Stomach (tissue), 8 donors: ENCODE measurements at regions not wholly inside any gene's neighbourhood (a gene's known extent, or its start where the extent isn't known, plus 50 kb on each side); places are given as distances from the start of the nearest gene placed in this dataset.

Experiments
- DNase-seq, 2 donors: peaks; one replicate each; pipeline versions ENCODE4 v3.0.0 to v3.0.0-alpha.2; 2013 to 2019
- H3K27ac ChIP-seq, 5 donors: fragments of 200-600 bp in 4 of 5; sonication (generic) in 4 of 5; one replicate each; pipeline ENCODE4 v1.5.1; 2013 to 2019; ENCODE audit warnings: mild to moderate bottlenecking in 1 of 5, moderate library complexity in 1 of 5
- H3K27me3 ChIP-seq, 3 donors: fragments of 200-600 bp; sonication (generic); one replicate each; pipeline ENCODE4 v1.5.1; 2017 to 2019; ENCODE audit warnings: mixed run types in 1 of 3
- H3K36me3 ChIP-seq, 4 donors: fragments of 200-600 bp; sonication (generic); 1 replicate in 3 of 4; 2 replicates in 1 of 4; pipeline ENCODE4 v1.5.1; 2016 to 2019
- H3K4me1 ChIP-seq, 4 donors: fragments of 200-600 bp; sonication (generic); one replicate each; pipeline ENCODE4 v1.5.1; 2016 to 2019
- H3K4me3 ChIP-seq, 4 donors: fragments of 200-600 bp; sonication (generic) in 3 of 4; one replicate each; pipeline ENCODE4 v1.5.1; 2016 to 2019; ENCODE audit warnings: mild to moderate bottlenecking in 1 of 4
- H3K9me3 ChIP-seq, 4 donors: fragments of 200-600 bp; sonication (generic); one replicate each; pipeline ENCODE4 v1.5.1; 2016 to 2019
- EP300 ChIP-seq: sonication (generic); formaldehyde crosslinking; IDR thresholded peaks from one replicate; pipeline ENCODE4 v1.6.1; 2017; ENCODE audit warnings: antibody characterized with exemption
- POLR2A ChIP-seq, 4 donors: fragments of 450-650 bp; IDR thresholded peaks; one replicate each; pipeline ENCODE4 v1.6.1; 2016; ENCODE audit warnings: antibody characterized with exemption in 4 of 4, control low read depth in 2 of 4, mild to moderate bottlenecking in 1 of 4, moderate library complexity in 1 of 4
- POLR2AphosphoS5 ChIP-seq, 3 donors: sonication (generic); formaldehyde crosslinking; IDR thresholded peaks; one replicate each; pipeline ENCODE4 v1.6.1; 2016; ENCODE audit warnings: antibody characterized with exemption in 3 of 3
- WGBS, 5 donors: extraction: QIAGEN DNeasy Blood & Tissue Kit in 3 of 5; methylation state at CpG; one replicate each; pipeline versions ENCODE4 v1.1.5 to v1.1.7; 2013 to 2018; 5-methylcytosine and 5-hydroxymethylcytosine counted together
- intact Hi-C: fragments of 100-400 bp; cut with DNase I; formaldehyde crosslinking; loops from one replicate; pipeline ENCODE4 v1.15.1; 2023; ENCODE audit warnings: low total_unique reads
- TF ChIP-seq, protein P1 (sequence below), 7 experiments: fragments of 450-650 bp in 4 of 7; fragments of 200-600 bp in 3 of 7; sonication (generic) in 3 of 7; IDR thresholded peaks; one replicate each; pipeline ENCODE4 v1.5.1; 2016 to 2019; ENCODE audit warnings: antibody characterized with exemption in 7 of 7, control low read depth in 2 of 7, mild to moderate bottlenecking in 1 of 7
- donor health status: healthy with polysubstance abuse.
- donor health status: Bipolar disorder and iron deficiency.
- donor health status: healthy.

DNA sequence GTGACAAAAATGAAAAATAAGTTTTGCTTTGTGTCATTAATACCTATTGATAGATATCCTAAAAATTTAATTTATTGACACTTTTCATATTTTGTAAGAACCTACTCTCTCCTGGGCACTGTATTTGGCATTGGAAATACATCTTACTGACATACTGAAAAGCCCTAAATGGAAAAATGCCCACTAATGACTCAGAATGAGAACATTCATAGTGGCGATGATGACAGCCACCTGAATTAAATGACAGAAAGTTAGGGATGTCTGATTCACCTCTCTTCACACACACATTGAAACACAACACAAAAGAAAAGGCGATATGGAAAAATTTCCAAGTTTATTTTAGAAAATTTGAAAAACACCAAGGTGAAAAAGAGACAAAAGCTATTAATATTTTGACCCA, 992.3 kb downstream of the STPG2 start:
- no peaks in the 10 kb centered on the region for H3K36me3 ChIP-seq
- H3K9me3 ChIP-seq, result no peaks in the 10 kb centered on the region
- no peaks in the 10 kb centered on the region for H3K27me3 ChIP-seq
- intact Hi-C loops, result no loop called here
- WGBS, 5 donors, result 84 to 95% (median 93%) methylated on average over 2 of the region's 2 CpGs
- H3K27ac ChIP-seq, result no peak overlapping the region
- no peak for TF ChIP-seq POLR2AphosphoS5 (IDR thresholded peaks at IDR 0.05)
- H3K4me1 ChIP-seq, result no peaks in the 10 kb centered on the region
- DNase-seq, result no peak
- H3K4me3 ChIP-seq, result no peak overlapping the region

DNA sequence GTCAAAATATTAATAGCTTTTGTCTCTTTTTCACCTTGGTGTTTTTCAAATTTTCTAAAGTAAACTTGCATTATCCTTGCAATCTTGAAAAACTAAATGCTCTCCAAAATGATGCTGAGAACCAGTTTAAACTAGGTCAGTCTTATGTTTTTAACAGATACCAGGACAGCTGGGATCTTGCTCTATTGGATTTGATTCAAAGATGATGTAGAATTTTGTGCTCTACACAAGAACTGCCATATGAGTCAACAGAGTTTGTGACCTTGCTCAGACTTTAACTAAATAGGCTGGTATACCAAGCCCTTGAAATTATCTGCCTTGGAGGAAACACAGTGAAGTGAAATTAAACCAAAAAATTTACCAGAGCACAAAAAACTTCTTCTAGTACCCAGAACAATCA, 991.1 kb downstream of the STPG2 start:
- no peak for TF ChIP-seq POLR2A (IDR thresholded peaks at IDR 0.05)
- no peak for TF ChIP-seq POLR2AphosphoS5 (IDR thresholded peaks at IDR 0.05)
- TF ChIP-seq EP300, result no peak
- TF ChIP-seq, protein P1, sequence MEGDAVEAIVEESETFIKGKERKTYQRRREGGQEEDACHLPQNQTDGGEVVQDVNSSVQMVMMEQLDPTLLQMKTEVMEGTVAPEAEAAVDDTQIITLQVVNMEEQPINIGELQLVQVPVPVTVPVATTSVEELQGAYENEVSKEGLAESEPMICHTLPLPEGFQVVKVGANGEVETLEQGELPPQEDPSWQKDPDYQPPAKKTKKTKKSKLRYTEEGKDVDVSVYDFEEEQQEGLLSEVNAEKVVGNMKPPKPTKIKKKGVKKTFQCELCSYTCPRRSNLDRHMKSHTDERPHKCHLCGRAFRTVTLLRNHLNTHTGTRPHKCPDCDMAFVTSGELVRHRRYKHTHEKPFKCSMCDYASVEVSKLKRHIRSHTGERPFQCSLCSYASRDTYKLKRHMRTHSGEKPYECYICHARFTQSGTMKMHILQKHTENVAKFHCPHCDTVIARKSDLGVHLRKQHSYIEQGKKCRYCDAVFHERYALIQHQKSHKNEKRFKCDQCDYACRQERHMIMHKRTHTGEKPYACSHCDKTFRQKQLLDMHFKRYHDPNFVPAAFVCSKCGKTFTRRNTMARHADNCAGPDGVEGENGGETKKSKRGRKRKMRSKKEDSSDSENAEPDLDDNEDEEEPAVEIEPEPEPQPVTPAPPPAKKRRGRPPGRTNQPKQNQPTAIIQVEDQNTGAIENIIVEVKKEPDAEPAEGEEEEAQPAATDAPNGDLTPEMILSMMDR (IDR thresholded peaks at IDR 0.05), result no peak
- no peak overlapping the region for H3K4me3 ChIP-seq
- no peaks in the 10 kb centered on the region for H3K36me3 ChIP-seq
- no peak for DNase-seq
- intact Hi-C loops, result no loop called here
- H3K4me1 ChIP-seq, result no peaks in the 10 kb centered on the region
- H3K27me3 ChIP-seq, result no peaks in the 10 kb centered on the region
- H3K9me3 ChIP-seq, result no peaks in the 10 kb centered on the region
- H3K27ac ChIP-seq, result no peak overlapping the region

DNA sequence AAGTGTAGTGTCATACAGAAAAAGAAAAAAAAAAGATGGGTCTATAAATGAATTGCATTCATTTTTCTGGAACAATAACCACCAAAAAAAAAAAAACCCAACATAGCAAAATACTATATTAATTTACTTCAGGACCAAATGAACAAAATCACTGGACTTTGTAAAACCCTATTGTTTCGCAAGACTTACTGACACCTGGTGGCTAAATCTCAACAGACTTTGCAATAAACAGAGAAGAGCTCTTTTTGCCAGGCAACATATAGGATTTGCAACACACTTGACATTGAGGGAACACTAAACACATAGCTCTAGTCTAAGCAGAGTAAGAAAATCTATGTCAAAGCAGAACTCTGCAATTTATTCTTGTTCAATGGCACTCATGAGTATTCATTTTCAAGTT, 990.2 kb downstream of the STPG2 start:
- H3K27me3 ChIP-seq, result no peaks in the 10 kb centered on the region
- DNase-seq, result peak in 1 of 2 donors; percentile 59
- no peaks in the 10 kb centered on the region for H3K9me3 ChIP-seq
- H3K36me3 ChIP-seq, result no peaks in the 10 kb centered on the region
- no peak for TF ChIP-seq POLR2A (IDR thresholded peaks at IDR 0.05)
- TF ChIP-seq, protein P1 (IDR thresholded peaks at IDR 0.05), result peak in 2 of 7 experiments; percentile 14
- WGBS, 5 donors, result 63 to 83% (median 70%) methylated on average over 1 of the region's 1 CpG
- no peaks in the 10 kb centered on the region for H3K4me1 ChIP-seq
- H3K4me3 ChIP-seq, result no peak overlapping the region
- no peak overlapping the region for H3K27ac ChIP-seq
- intact Hi-C loops, result no loop called here

DNA sequence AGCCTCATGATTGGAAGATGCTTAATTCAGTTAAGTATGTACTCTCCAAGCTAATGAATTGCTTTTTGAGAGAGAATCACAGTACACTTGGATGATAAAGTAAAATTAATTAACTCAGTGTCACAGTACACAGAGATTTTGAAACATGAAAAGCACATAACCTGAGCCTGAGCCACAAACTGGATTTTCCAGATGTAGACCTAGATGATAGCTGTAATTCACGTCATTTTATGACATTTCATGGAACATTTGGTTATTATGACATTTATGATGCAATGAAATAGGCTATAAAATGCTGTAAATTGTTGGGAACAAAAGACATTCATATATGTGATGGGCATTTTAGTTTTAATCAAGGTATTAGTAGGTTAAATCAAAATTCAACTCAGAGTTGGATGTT, 983.7 kb downstream of the STPG2 start:
- no peak for DNase-seq
- 59 to 69% (median 65%) methylated on average over 1 of the region's 1 CpG for WGBS, 5 donors
- TF ChIP-seq, protein P1 (IDR thresholded peaks at IDR 0.05), result no peak
- TF ChIP-seq EP300 (no peak), POLR2AphosphoS5 (IDR thresholded peaks at IDR 0.05) (no peak), POLR2A (IDR thresholded peaks at IDR 0.05) (no peak)
- H3K4me1 ChIP-seq, result no peaks in the 10 kb centered on the region
- H3K36me3 ChIP-seq, result no peaks in the 10 kb centered on the region
- no peak overlapping the region for H3K4me3 ChIP-seq
- H3K27me3 ChIP-seq, result no peaks in the 10 kb centered on the region
- peaks cover 0 to 3% (median under 1%) of the 10 kb centered on the region in 4 donors for H3K9me3 ChIP-seq
- intact Hi-C loops, result no loop called here
- no peak overlapping the region for H3K27ac ChIP-seq

DNA sequence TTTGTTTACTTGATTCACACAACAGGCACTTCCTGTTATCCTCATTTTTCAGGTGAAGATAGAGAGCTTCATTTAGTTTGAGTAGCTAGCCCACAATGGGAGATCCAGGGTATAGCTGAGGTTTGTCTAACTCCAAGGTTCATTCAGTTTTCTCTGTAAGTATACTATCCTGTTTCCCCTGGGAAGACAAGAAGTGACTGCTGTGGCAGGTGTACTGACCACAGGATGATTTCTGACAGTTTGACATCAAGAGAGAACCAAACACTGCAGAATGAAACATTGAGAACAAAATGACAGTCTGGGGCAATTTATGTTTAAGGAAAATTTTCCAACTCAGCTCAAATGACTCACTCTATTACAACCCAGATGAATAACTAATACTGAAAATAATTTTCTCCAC, 958.0 kb downstream of the STPG2 start:
- intact Hi-C loops, result no loop called here
- no peaks in the 10 kb centered on the region for H3K9me3 ChIP-seq

More for the DNA sequence above, 958.0 kb downstream of the STPG2 start:
- H3K4me1 ChIP-seq, result no peaks in the 10 kb centered on the region
- H3K36me3 ChIP-seq, result no peaks in the 10 kb centered on the region
- no peak overlapping the region for H3K4me3 ChIP-seq
- H3K27me3 ChIP-seq, result no peaks in the 10 kb centered on the region
- TF ChIP-seq, protein P1 (IDR thresholded peaks at IDR 0.05), result no peak
- no peak for TF ChIP-seq EP300
- no peak for TF ChIP-seq POLR2AphosphoS5 (IDR thresholded peaks at IDR 0.05)
- TF ChIP-seq POLR2A (IDR thresholded peaks at IDR 0.05), result no peak
- no peak for DNase-seq
- no peak overlapping the region for H3K27ac ChIP-seq
